CD8-positive, alpha-beta memory T cell (primary cell): ENCODE measurements at regions not wholly inside any gene's neighbourhood (a gene's known extent, or its start where the extent isn't known, plus 50 kb on each side); places are given as distances from the start of the nearest gene placed in this dataset.
"Not testable (repeated sequence)": the region's sequence is repeated elsewhere in the genome, so short reads cannot be mapped to it uniquely, and the experiment has no call there.

ENCODE experiments used
- CTCF ChIA-PET: fragments of 350-600 bp; sonication (Branson Sonifier 250); formaldehyde crosslinking; loops from one replicate; lab custom pipeline; 2021; ENCODE audit warnings: antibody characterized with exemption; lab: Charles Lee
- POLR2A ChIA-PET: fragments of 350-600 bp; sonication (Branson Sonifier 250); formaldehyde crosslinking; loops from one replicate; lab custom pipeline; 2021; ENCODE audit warnings: antibody characterized with exemption; lab: Charles Lee
- DNase-seq, 5 donors: peaks; one replicate each; pipeline versions ENCODE4 v3.0.0 to v3.0.0-alpha.2; 2020 to 2022; ENCODE audit warnings: mixed read lengths in 1 of 5
- H3K27ac ChIP-seq: one replicate; pipeline ENCODE4 v1.7.0; 2013; ENCODE audit warnings: low read depth, mild to moderate bottlenecking, low read length, moderate library complexity
- H3K27me3 ChIP-seq: 2 replicates; pipeline ENCODE4 v1.7.0; 2013; ENCODE audit warnings: low read length, mild to moderate bottlenecking; ENCODE audit not compliant: insufficient read depth, poor library complexity, severe bottlenecking
- H3K36me3 ChIP-seq: 2 replicates; pipeline ENCODE4 v1.7.0; 2013; ENCODE audit warnings: mild to moderate bottlenecking, low read length, moderate library complexity; ENCODE audit not compliant: insufficient read depth
- H3K4me1 ChIP-seq: 2 replicates; pipeline ENCODE4 v1.7.0; 2013; ENCODE audit warnings: mild to moderate bottlenecking, low read length, moderate library complexity; ENCODE audit not compliant: insufficient read depth
- H3K4me3 ChIP-seq: 2 replicates; pipeline ENCODE4 v1.7.0; 2013; ENCODE audit warnings: mild to moderate bottlenecking, low read length
- H3K9me3 ChIP-seq: 2 replicates; pipeline ENCODE4 v1.7.0; 2013; ENCODE audit warnings: mild to moderate bottlenecking, low read length
- H3K27ac Mint-ChIP-seq, 8 donors: one replicate each; pipeline ENCODE4 v1.8.0; 2020 to 2021; ENCODE audit warnings: mixed read lengths in 8 of 8, mild to moderate bottlenecking in 6 of 8, inconsistent platforms in 3 of 8, moderate library complexity in 3 of 8
- H3K27me3 Mint-ChIP-seq, 2 donors: one replicate each; pipeline ENCODE4 v1.8.0; 2020 to 2021; ENCODE audit warnings: mixed read lengths in 2 of 2, mild to moderate bottlenecking in 1 of 2, moderate library complexity in 1 of 2
- H3K36me3 Mint-ChIP-seq, 3 donors: one replicate each; pipeline ENCODE4 v1.8.0; 2020 to 2021; ENCODE audit warnings: mixed read lengths in 3 of 3, inconsistent platforms in 1 of 3, mild to moderate bottlenecking in 1 of 3
- H3K4me1 Mint-ChIP-seq, 3 donors: one replicate each; pipeline ENCODE4 v1.8.0; 2020 to 2021; ENCODE audit warnings: mixed read lengths in 3 of 3, inconsistent platforms in 1 of 3, mild to moderate bottlenecking in 1 of 3
- H3K4me3 Mint-ChIP-seq, 7 donors: one replicate each; pipeline ENCODE4 v1.8.0; 2020 to 2021; ENCODE audit warnings: mixed read lengths in 7 of 7, mild to moderate bottlenecking in 6 of 7, moderate library complexity in 4 of 7, inconsistent platforms in 2 of 7
- H3K9me3 Mint-ChIP-seq, 5 donors: one replicate each; pipeline ENCODE4 v1.8.0; 2020 to 2022; ENCODE audit warnings: mixed read lengths in 5 of 5, mild to moderate bottlenecking in 3 of 5, moderate library complexity in 2 of 5, inconsistent platforms in 1 of 5

DNA sequence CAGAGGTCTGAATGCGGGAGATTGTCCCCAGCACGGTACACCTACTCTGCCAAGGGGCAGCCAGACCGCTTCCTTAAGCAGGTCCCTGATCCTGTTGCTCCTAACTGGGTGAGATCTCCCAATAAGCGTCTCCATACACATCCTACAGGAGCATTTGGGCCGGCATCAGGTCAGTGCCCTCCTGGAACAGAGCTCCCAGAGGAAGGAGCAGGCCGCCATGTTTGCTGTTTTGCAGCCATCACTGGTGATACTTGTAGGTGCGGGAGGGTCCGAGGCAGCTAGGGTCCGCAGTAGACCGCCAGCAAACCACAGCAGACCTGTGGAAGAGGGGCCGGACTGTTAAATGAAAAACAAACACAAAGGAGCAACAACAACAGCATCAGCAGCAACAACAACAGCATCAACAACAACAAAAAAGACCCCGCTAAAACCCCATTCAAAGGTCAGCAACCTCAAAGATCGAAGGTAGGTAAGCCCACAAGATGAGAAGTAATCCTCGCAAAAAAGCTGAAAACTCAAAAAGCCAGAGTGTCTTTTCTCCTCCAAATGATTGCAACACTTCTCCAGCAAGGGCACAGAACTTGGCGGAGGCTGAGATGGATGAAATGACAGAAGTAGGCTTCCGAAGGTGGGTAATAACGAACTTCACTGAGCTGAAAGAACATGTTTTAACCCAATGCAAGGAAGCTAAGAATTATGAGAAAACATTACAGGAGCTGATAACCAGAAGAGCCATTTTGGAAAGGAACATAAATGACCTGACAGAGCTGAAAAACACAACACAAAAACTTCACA is 79.0 kb upstream of the CDH7 start:
- no peaks in the 10 kb centered on the region for H3K27me3 Mint-ChIP-seq
- POLR2A ChIA-PET, result no interaction called here
- H3K27ac Mint-ChIP-seq, result no peak overlapping the region
- H3K4me1 Mint-ChIP-seq, result no peaks in the 10 kb centered on the region
- CTCF ChIA-PET, result no interaction called here
- H3K27me3 ChIP-seq, result no peaks in the 10 kb centered on the region
- H3K27ac ChIP-seq, result no peak overlapping the region
- peaks cover 4 to 40% (median 21%) of the 10 kb centered on the region in 5 donors for H3K9me3 Mint-ChIP-seq
- no peaks in the 10 kb centered on the region for H3K36me3 ChIP-seq
- H3K9me3 ChIP-seq, result no peaks in the 10 kb centered on the region
- no peaks in the 10 kb centered on the region for H3K4me1 ChIP-seq
- no peak for DNase-seq
- H3K4me3 Mint-ChIP-seq, result no peak overlapping the region
- no peak overlapping the region for H3K4me3 ChIP-seq
- no peaks in the 10 kb centered on the region for H3K36me3 Mint-ChIP-seq

DNA sequence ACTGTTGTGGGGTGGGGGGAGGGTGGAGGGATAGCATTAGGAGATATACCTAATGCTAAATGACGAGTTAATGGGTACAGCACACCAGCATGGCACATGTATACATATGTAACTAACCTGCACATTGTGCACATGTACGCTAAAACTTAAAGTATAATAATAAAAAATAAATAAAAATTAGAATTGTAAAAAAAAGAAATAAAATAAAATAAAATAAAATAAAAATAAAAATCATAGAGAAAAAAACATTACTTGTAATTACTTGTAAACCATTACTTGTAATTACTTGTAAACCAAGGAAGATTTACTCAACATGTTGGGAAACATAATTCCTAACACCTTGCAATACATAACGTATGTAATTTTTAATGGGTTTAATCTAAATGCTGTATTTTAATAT is 80.7 kb upstream of the CDH7 start:
- H3K27me3 Mint-ChIP-seq, H3K27me3 ChIP-seq, H3K36me3 Mint-ChIP-seq, H3K4me3 Mint-ChIP-seq, H3K4me1 Mint-ChIP-seq, CTCF ChIA-PET, H3K9me3 ChIP-seq, H3K36me3 ChIP-seq, H3K27ac Mint-ChIP-seq, DNase-seq, H3K4me3 ChIP-seq, H3K4me1 ChIP-seq, H3K27ac ChIP-seq: not testable (repeated sequence)
- POLR2A ChIA-PET, result interaction anchor here (0.7 kb wide), 1 partner anchor 435 kb away, joined by 7 read pairs; no protein-coding TSS in a partner anchor
- peaks cover 4 to 35% (median 21%) of the 10 kb centered on the region in 5 donors for H3K9me3 Mint-ChIP-seq

DNA sequence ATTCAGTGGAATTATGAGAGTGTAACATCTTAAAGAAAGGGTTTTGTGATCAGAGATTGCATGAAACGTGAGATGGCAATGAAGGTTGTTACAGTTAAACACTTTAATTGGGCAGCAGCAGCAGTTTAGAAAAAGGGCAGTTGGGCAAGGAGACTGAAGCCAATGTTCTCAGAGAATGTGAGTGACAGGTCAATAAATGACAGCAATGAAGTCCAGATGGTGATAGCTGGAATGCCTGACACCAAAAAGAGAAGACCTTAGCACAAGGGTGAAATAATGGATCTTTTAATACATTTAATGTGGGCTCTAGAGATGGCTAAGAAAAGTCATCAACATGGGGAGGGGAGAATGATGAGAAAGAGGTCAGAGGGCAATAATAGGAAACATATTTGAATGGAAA is 89.4 kb upstream of the CDH7 start:
- no peaks in the 10 kb centered on the region for H3K27me3 Mint-ChIP-seq
- H3K4me1 ChIP-seq, result no peaks in the 10 kb centered on the region
- H3K4me1 Mint-ChIP-seq, result no peaks in the 10 kb centered on the region
- POLR2A ChIA-PET, result no interaction called here
- no peak overlapping the region for H3K27ac Mint-ChIP-seq
- DNase-seq, result no peak
- no peak overlapping the region for H3K4me3 Mint-ChIP-seq
- H3K27ac ChIP-seq, result no peak overlapping the region
- H3K36me3 ChIP-seq, result no peaks in the 10 kb centered on the region
- CTCF ChIA-PET, result no interaction called here
- no peak overlapping the region for H3K4me3 ChIP-seq
- no peaks in the 10 kb centered on the region for H3K36me3 Mint-ChIP-seq
- H3K9me3 ChIP-seq, result no peaks in the 10 kb centered on the region
- no peaks in the 10 kb centered on the region for H3K27me3 ChIP-seq
- peaks cover 5 to 36% (median 13%) of the 10 kb centered on the region in 5 donors for H3K9me3 Mint-ChIP-seq

DNA sequence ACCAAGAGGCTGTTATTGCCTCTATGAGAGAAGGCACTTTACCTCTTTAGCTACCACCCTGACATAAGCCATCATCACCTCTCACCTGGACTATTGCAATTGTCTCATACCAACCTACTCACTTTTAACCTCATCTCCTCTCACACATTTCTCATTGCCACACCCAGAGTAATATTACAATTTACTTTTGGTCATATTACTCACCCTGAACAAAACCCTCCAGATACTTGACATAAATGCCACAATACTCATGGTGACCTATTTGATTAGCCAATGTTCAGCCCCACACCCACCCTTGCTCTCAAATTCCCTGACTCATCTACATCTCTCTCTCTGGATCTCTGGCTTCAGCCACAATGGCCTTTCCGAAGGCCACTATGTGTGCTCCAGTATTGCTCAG is 90.9 kb upstream of the CDH7 start:
- no peaks in the 10 kb centered on the region for H3K36me3 Mint-ChIP-seq
- POLR2A ChIA-PET, result no interaction called here
- Histone ChIP-seq H3K4me3 (no peak overlapping the region), H3K4me1 (no peaks in the 10 kb centered on the region), H3K27ac (no peak overlapping the region), H3K9me3 (no peaks in the 10 kb centered on the region), H3K36me3 (no peaks in the 10 kb centered on the region), H3K27me3 (no peaks in the 10 kb centered on the region)
- H3K4me1 Mint-ChIP-seq, result no peaks in the 10 kb centered on the region
- H3K9me3 Mint-ChIP-seq, result peaks cover 5 to 36% (median 13%) of the 10 kb centered on the region in 5 donors
- DNase-seq, result no peak
- CTCF ChIA-PET, result no interaction called here
- no peaks in the 10 kb centered on the region for H3K27me3 Mint-ChIP-seq
- H3K4me3 Mint-ChIP-seq, result no peak overlapping the region
- H3K27ac Mint-ChIP-seq, result no peak overlapping the region

DNA sequence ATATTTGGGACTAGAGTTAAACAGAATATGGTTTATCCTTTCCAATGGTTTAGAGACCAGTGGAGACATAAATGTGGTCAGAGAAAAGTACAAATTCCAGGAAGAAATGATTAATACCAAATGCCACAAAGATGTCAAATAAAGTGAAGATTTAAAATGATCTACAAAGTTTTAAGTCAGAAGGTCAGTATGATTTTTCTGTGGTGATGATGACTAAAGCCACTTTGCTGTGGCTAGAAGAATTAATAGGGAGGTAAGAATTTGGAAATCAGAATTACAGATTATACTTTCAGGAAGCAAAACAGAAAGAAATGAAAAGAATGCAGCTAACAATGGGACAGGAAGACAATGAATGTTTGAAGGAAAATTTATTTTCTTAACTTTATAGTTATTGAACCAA is 91.5 kb upstream of the CDH7 start:
- H3K27ac ChIP-seq, result no peak overlapping the region
- no peak overlapping the region for H3K4me3 Mint-ChIP-seq
- H3K27me3 ChIP-seq, result no peaks in the 10 kb centered on the region
- no peak for DNase-seq
- H3K27me3 Mint-ChIP-seq, result no peaks in the 10 kb centered on the region
- H3K4me3 ChIP-seq, result no peak overlapping the region
- H3K9me3 ChIP-seq, result no peaks in the 10 kb centered on the region
- H3K27ac Mint-ChIP-seq, result no peak overlapping the region
- no peaks in the 10 kb centered on the region for H3K36me3 ChIP-seq
- H3K4me1 ChIP-seq, result no peaks in the 10 kb centered on the region
- peaks cover 5 to 36% (median 13%) of the 10 kb centered on the region in 5 donors for H3K9me3 Mint-ChIP-seq
- H3K4me1 Mint-ChIP-seq, result no peaks in the 10 kb centered on the region
- POLR2A ChIA-PET, result no interaction called here
- H3K36me3 Mint-ChIP-seq, result no peaks in the 10 kb centered on the region
- CTCF ChIA-PET, result no interaction called here

DNA sequence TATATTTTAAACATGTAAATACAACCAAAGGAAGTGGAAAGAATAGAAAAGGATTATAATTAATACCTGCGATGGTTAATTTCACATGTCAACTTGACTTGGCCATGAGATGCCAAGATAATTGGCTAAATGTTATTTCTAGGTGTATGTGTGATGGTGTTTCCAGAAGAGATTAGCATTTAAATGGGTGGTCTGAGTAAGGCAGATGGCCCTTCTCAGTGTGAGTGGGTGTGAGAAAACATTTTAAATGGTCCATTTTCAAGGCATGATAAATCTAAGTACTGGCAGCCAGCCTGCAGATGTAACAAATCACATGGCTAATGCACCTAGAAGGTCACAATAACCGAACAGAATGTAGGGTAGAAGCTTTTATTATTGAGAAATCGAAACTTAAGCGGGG is 99.6 kb upstream of the CDH7 start:
- Histone ChIP-seq H3K4me1 (no peaks in the 10 kb centered on the region), H3K36me3 (no peaks in the 10 kb centered on the region), H3K27ac (no peak overlapping the region), H3K9me3 (no peaks in the 10 kb centered on the region), H3K27me3 (no peaks in the 10 kb centered on the region), H3K4me3 (no peak overlapping the region)
- CTCF ChIA-PET, result no interaction called here
- no peak overlapping the region for H3K4me3 Mint-ChIP-seq
- H3K27ac Mint-ChIP-seq, result no peak overlapping the region
- H3K4me1 Mint-ChIP-seq, result no peaks in the 10 kb centered on the region
- no peaks in the 10 kb centered on the region for H3K36me3 Mint-ChIP-seq
- POLR2A ChIA-PET, result no interaction called here
- peaks cover 0 to 9% (median 4%) of the 10 kb centered on the region in 5 donors for H3K9me3 Mint-ChIP-seq
- no peaks in the 10 kb centered on the region for H3K27me3 Mint-ChIP-seq
- DNase-seq, result no peak

DNA sequence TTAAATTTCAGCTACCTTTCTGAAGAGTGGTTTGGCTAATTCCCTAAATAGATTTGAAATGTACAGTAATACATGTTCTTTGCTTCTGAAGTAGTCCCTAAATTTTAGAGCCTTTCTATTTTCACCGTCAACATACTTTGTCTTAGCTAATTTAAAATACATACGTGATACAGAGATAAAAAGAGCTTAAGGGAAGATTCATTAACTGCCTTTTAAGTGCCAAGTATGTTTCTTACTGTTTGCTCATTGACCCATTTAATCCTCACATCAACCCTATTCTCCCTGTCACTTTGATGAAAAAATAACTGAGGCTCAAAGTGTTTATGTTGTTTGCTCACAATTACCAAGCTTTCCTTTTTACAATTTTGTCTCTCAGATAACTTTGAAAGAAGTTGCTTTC is 118.6 kb upstream of the CDH7 start:
- no peaks in the 10 kb centered on the region for H3K9me3 ChIP-seq
- Mint-ChIP-seq H3K4me3 (no peak overlapping the region), H3K27me3 (peaks cover 0 to 1% of the 10 kb centered on the region in 2 donors), H3K4me1 (no peaks in the 10 kb centered on the region), H3K36me3 (no peaks in the 10 kb centered on the region), H3K9me3 (peaks cover 0 to 19% (median 9%) of the 10 kb centered on the region in 5 donors), H3K27ac (no peak overlapping the region)
- POLR2A ChIA-PET, result no interaction called here
- DNase-seq, result no peak
- H3K27me3 ChIP-seq, result no peaks in the 10 kb centered on the region
- CTCF ChIA-PET, result no interaction called here
- H3K4me1 ChIP-seq, result no peaks in the 10 kb centered on the region
- no peak overlapping the region for H3K27ac ChIP-seq
- H3K36me3 ChIP-seq, result no peaks in the 10 kb centered on the region
- no peak overlapping the region for H3K4me3 ChIP-seq

DNA sequence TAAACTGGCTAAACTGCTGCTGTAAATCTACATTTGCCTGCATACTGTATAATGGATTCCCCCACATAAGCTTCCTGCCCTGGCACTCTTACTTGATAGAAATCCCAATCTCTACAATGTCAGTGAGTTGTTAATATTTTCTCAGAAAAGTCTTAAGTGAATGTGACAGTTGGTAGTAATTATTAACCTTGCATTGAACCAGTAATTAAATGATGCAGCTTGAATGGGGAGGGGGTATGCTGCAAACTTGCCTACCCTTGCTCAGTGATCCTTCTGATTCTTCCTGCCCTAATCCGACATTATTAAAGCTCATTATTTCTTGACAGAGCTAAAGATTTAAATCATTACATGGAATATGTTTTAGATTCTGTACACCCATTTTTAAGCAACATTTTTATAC is 119.0 kb upstream of the CDH7 start:
- Mint-ChIP-seq H3K9me3 (peaks cover 0 to 18% (median 9%) of the 10 kb centered on the region in 5 donors), H3K27me3 (peaks cover 0 to 1% of the 10 kb centered on the region in 2 donors)
- POLR2A ChIA-PET, result no interaction called here

More for the DNA sequence above, 119.0 kb upstream of the CDH7 start:
- H3K27ac ChIP-seq, result no peak overlapping the region
- no peaks in the 10 kb centered on the region for H3K27me3 ChIP-seq
- no peak overlapping the region for H3K4me3 Mint-ChIP-seq
- H3K4me1 Mint-ChIP-seq, result no peaks in the 10 kb centered on the region
- no peaks in the 10 kb centered on the region for H3K4me1 ChIP-seq
- CTCF ChIA-PET, result no interaction called here
- H3K9me3 ChIP-seq, result no peaks in the 10 kb centered on the region
- DNase-seq, result no peak
- H3K36me3 Mint-ChIP-seq, result no peaks in the 10 kb centered on the region
- no peaks in the 10 kb centered on the region for H3K36me3 ChIP-seq
- no peak overlapping the region for H3K4me3 ChIP-seq
- H3K27ac Mint-ChIP-seq, result no peak overlapping the region
